NK-92 (cell line): ENCODE measurements at regions not wholly inside any gene's neighbourhood (a gene's known extent, or its start where the extent isn't known, plus 50 kb on each side); places are given as distances from the start of the nearest gene placed in this dataset.

ENCODE experiments used
- DNase-seq: peaks from one replicate; lab custom pipeline; 2025; ENCODE audit not compliant: unreplicated experiment; lab: John Stamatoyannopoulos, UW

DNA sequence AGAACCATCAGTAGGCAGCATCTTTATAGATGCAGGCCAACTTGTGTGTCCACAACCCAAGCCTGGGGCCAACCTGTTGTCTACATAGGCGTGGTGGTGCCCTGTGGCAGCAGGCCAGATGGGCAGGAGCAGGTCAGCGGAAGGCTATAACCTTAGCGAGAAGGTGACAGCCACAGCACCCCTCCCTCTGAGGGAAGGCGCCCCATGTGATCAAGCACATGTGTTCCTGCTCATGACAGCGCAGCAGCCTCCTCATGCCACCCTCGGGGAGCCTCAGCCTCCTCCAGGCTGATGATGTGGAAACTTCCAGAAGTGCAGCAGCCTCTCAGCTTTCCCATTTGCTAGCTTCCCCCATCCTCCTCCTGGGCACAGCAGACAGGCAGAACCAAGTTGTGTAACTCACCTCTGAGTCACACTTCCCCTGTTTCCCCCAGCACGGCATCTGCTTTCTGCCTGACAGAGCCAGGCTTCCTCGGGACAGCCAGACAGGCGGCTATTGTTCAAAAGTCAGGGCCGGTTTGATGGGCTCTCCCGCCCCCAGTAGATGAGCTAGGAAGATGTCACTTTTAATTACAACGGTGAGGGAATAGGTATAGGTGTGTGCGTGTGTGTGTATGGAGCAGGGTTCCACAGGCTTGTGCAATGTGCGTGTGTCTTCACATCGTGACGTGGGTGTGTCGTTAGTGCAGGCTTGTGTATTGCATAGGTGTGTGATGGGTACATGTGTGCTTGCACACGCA is 312.0 kb upstream of the ZMIZ1 start:
- DNase-seq, result no peak

DNA sequence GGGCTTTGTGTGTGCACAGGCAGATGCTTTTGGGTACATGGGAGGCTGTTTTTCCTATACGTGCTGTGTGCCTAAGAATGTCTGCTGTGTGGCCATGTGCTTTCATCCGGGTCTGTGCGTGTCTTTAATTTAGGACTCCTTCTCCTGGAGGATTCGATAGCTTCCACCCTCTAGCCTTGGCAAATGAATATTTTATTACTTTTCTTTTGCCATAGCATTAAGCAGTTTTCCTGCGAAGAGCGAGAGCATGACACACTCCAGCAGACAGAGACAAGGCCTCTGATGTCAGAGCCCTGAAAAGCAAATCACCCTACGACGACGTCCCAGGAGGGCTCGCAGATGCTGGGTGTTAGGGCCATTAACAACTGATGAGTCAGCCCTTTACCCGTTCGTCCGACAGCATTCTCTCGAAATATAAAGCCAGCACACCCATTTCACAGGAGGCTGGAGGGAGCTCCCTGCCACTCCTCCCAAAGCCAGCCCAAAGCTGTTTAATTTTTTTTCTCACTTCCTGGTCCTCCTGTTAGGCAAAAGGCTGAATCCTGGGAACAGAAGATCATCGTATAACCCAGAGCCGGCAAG is 311.3 kb upstream of the ZMIZ1 start:
- DNase-seq, result no peak

DNA sequence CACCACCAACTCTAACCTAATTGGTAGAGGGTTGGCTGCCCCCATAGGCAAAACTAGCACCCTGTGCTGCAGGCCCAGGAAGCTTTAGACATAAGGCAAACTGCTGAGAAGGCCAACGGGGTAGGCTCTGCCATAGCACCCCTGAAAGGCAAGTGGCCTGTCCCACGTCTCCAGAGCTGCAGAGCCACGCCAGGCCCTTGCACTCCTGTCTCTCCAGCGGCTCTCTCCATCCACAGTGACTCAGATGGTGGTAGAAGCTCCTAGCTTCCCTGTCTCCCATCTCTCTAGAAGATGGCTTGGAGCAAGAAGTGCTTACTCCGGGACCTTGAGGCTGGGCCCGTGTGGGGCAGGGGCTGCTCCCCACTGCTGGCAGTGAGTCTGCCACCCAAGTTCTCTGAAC is 310.6 kb upstream of the ZMIZ1 start:
- no peak for DNase-seq

DNA sequence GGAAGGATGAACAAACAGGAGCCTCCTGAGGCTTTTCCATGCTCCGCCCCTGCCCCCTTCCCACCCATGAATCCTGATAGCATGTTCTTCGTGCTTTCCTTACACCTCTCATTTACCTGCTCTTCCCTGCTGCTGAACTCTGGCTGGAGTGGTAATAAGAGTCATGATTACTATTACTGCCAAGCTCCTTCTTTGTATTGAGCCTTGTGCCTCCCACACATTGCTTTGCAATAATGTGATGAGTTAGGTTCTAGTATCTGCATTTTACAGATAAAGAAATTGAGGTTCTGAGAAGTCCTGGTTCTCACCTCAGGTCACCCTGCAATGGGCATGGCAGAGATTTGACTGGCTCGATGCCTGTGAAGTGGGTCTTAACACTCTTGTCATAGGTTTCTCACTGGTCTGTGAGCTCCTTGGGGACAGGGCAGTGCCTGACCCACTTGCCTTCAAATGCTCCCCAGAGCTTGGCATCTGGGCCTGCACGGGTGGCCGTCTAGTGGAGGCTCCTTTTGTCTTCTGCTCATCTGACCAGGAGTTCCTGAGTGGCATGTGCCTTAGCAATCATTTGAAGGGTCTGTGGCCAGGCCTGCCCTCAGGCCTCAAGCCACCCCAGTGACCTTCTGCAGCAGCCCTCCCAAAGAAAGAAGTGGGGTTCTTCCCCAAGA is 309.2 kb upstream of the ZMIZ1 start:
- no peak for DNase-seq

DNA sequence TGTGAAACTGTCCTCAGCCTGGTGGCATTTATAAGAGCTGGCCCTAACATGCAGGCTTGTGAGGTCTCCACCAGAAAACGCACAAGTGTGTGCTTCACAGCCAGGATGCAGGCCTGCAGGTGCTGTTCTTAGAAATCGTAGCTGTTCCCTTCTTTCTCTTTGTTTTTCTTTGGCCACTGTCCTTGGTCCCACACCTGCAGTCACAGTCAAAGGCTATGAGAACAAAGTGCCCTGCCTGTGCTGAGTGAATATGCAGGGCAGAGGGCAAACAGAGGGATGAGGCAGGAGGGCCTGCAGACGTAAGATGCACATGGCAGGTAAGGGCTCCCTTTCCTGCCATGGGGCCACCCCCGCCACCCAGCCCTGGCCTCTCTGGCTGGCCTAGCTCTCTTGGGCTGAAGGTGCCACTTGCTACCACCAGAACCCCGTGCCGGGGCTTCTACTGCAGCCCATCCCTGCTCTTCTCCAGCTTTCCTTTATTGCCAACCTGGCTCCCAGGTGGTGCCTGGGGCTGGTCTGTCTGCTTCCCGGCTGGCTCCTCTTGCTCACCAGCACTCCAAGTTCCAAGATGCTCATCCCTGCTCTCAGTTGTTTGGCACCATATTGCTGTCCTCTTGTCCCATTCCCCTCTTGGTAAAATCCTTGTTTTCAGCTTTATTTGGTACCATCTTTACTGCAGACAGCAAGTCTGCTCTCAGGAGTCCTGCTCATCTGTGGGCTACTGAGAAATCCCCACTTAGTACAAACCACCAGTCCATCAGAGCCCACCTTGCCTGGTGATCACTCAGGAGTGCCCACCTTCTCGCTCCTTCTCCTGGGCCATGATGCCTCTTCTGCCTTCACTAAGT is 308.1 kb upstream of the ZMIZ1 start:
- DNase-seq, result no peak

DNA sequence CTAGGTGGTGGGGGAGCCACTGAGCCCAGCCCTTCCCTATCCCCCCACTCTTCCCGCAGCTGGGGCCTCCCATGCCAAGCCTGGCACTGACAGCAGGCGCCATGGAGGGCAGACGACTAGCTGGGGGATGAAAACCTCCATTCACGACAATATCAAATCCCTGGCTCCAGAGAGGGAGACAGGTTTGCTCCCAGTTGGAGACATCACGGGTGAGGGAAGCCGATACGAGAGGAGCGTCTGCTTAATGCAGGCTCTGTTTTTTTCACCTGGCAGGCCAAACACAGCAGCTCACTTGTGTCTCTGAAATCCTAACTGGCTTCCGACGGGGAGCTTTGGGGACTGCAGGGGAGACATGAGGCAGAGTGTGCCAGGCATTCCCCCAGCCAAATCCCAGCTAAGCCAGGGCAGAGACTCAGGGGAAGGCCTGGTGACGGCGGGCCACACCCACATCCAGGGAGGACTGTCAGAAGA is 307.4 kb upstream of the ZMIZ1 start:
- no peak for DNase-seq

DNA sequence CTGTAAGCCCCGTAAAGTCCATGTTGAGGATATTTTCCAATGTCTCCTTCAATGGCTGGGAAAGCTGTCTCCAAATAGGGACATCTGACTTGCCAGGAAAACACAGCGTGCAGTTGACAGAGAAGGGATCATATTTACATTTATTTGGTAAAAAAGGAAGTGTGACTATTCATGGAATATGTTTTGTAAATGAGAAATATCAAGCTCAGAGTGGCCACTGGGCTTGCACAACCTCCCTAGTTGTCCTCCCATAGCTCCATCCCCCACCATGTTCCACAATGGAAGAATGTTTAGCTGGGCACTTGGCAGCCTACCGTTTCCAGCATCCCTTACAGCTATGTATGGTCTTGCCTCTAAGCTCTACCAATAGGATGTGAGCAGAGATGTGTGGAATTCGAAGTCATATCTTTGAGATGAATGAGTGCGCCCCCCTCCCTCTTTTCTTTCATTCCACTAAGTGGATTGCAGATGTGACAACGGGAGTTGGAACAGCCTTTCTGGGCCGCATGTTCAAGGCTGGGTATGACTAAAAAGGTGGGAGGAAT is 306.6 kb upstream of the ZMIZ1 start:
- DNase-seq, result no peak

DNA sequence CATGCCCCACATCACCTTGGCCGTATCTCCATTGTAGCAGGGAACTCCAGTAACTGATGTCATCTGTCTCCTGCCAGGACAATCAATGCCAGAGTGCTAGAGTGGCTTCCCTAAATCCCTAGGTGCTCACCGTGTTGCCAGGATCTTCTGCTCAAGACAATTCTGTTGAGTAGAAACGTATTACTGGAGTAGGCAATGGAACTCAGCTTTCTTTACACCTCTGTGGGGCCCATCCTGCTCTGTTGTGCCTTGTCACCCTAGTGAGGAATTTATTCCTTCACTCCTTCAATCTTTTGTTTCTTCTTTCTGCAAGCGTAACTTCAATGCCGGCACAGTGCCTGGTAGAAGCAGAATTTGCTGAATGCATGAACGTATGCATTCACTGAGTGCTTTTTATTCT is 305.5 kb upstream of the ZMIZ1 start:
- no peak for DNase-seq

DNA sequence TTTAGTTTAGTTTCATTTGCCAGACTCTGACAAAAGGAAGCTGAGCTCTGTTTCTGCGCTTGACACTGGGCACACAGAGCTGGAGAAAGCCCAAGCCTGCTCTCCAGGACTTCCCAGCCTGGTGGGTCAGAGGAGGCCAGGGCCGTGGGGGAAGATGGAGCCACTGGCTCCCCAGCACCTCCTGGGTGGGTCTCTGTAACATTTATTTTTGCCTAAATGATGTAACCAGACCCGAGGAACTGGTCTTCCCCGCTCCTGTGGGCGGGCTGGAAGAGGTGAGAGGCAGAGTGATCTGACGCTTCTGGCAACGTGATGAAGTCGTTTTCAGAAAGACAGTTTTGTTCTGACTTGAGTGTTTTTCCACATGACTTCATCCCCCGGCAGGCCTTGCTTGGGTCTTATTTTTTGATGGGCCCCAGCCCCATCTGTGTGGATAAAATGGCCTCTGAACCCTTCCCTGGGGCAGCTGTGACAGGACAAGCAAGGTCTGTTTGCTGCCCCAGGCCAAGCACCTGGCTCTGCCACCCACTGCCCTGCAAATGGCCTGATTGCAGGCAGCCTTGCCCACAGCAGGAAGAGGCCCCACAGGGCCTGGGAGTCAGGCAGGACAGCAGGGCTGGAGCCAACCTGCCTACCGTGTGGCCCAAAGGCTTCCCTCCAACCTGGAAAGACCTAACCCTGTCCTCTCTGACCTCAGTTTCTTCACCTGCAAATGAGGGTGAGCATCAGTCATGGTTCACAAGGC is 304.9 kb upstream of the ZMIZ1 start:
- DNase-seq, result no peak

DNA sequence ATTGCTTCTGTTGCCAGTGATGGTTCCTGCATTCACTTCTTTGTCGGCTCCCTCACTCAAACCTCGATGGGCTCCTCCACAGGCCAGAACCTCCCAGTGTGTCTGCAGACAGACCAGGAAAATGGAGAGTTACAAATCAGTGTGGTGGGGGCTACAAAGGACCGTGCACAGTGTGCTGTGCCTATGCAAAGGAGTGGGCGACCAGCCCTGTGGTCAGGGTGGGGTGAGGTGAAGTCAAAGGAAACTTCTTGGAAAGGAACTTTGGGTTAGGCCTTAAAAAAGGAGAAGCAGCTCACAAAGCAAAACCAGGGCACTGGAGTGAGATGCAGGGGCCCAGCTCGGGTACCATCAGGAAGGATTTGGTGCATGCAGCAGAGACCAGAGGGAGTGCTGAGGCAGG is 304.3 kb upstream of the ZMIZ1 start:
- no peak for DNase-seq

DNA sequence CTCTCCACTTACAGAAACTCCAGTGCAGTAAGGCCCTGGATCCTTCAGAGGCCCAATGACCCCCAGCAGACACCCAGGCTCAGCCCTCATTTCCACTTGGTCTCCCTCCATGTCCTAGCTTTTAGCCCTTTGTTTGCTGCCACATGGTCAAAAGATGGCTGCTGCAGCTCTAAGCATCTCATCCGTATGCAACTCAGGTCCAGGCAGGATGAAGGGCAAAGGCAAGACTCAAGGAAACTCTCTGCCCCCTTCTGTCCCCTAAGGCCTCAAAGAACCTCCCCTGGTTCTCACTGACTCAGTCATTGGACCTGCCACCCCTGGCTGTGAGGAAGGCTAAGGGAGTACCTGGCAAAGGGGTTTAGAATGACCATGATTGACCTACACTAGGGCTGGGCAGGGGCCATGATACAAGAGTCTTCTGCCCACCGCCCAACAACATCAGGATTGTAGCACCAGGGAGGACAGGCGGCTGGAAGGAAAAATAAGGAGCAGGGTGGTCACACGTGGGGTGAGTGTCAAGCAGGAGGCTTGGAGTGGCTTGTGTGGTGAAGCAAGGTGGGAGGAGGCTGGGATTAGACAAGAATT is 303.8 kb upstream of the ZMIZ1 start:
- DNase-seq, result no peak

DNA sequence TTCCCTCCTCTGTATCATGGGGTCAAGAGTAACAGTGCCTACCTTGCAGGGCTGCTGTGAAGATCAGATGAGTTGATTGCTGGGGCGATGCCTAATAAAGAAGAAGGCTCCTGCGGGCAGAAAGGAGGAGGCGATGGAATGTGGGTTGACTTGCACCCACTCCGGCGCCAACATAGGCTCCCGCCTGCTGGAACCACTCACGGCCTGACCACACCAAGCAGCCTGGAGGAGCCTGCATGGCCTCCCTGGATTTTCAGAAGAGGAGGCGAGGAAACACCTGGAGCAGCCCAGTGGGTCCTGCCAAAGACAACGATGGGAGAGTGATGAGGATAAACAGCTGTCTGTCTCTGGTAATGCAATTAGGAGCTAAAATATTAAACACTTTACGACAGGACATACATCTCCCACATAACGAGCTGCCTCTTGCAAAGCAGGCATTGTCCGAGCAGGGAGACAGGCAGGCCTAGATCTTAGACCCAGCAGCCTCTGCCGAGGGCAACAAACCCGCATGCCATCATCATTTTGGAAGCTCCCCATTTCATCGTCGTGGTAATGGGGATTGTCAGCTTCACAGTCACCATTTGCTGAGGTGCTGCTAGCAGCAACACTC is 302.9 kb upstream of the ZMIZ1 start:
- DNase-seq, result no peak

DNA sequence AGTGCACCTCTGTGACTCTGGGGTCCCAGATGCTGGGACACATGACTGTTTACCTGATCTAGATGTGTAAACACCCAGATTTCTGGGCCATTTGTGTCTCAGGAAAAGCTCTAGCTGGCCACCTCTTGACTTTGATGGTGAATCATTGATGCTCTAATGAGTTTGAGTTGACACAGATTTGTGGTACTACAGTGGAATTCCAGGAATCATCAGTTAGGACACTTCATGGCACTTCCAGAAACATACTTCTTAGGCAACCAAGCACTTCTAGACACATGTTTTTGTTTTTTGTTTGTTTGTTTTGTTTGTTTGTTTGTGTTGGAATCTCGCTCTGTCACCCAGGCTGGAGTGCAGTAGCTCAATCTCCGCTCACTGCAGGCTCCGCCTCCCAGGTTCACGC is 302.2 kb upstream of the ZMIZ1 start:
- DNase-seq, result no peak

DNA sequence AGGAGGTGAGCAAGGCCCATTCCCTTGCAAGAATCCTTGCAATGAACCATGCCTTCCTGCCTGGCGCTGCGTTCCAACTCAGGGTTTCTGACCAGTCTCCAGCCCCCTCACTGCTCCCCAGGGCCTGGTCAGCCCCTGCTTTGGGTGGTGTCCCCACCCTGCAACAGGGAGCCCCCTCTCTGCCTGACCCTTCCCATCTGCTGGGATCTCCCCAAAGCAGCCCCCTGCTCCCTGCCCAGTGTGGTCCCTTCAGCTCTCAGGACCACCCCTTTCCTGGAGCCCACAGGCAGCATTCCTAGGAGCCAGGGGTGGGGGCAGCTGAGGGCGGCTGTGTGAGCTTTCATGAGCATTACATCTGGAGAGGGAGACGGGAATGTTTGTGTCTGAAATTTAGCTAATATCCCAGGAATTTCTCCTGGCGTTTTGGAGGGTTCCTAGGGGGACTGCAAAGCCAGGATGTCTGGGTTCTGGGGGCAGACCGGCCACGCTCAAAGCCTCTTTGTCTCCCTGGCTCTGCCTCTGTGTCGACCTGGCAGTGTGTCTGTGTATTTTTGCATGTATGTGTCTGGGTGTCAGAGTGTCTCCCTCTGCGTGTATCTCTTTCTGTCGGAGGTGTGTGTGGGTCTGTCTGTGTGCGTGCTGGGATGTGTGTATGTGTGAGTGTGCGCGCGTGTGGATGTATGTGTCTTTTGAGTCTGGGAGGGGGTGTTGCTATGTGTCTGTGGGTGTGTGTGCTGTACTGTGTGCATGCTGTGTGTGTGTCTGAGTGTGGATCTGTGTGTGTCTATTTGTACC is 300.5 kb upstream of the ZMIZ1 start:
- DNase-seq, result no peak

DNA sequence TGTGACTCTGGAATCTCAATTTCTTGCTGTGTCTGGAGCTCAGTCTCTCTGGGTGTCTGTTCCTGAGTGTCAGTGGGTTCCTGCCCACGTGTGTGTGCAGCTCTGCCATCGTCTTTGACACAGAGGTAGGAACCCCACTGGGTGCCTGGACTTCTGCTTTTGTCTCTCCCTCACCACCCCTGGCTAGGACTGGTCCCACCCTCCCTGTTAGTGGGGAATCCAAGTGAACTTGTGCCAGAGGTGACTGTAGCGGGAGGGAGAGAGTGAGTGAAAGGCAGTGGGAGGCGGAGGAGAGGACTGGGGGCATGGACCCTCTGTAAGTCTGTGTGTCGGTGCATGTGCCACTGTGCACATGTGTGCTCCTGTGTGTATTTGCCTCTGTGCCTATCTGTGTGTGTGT is 299.9 kb upstream of the ZMIZ1 start:
- no peak for DNase-seq

DNA sequence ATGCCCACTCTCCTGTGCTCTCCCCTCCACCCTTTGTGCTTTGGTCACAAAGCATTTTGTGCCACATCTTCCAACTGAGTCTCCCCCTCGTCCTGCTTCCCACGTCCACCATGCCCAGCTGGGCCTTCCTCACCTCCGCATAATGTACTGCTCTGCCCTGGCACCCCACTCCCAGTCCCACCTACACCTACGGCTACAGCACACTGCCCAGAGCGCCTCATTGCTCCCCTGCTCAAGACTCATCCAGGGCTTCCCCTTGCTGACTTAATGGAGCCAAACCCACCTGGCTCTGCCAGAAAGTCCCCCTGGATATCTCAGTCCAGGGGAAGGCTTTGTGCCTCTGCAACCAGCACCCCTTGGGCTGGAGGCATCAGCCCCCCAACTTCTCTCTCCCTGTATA is 299.2 kb upstream of the ZMIZ1 start:
- DNase-seq, result no peak

DNA sequence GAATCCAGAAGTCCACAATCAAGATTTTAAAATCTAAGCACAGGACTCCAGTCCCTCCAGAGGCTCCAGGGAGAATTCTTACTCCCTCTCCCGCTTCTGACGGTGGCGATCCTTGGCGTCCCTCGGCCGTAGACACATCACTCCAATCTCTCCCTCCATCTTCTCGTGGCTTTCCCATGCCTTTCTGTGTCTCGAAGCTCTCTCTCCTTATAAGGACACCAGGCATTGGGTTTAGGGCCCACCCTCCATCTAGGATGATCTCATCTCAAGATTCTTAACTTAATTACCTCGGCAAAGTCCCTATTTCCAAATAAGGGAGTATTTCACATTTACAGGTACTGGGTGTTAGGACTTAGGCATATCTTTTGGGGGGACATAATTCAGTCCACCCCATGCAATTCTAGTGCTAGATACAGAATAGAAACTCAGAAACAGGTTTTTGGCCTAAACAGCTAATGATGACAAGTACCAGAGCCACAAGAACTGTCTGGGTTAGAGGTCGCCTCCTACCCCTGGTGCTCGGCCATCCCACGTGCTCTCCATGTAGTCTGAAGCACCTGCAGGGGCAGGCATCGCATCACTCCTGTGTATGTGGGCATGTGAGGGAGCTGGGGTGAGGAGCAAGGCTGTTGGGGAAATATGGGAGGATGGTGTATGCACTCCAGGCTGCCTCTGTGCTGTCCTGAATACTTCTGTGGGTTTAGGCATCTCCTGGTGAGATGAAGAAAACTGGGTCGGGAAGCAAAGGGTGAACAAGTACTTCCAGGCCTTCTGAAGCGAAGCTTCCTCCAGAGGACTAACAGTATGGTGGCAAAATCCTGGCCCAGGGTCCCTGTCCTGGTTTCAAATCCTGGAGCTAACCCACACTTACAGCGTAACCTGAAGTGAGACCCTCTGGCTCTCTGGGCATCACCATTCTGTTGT is 298.3 kb upstream of the ZMIZ1 start:
- DNase-seq, result no peak

DNA sequence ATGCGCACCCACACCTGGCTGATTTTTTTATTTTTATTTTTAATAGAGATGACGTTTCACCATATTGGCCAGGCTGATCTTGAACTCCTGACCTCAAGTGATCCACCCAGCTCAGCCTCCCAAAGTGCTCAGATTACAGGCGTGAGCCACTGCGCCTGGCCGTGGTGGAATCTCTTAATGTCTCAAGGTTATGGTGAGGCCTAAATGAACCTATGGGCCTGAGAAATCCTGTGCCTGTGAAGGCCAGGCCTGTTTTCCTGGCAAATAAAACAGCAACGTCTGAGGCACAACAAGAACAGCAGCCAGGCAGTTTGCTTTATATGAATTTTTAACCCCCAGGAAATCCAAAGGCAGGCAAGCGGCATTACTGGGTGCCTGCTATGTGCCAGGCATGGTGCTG is 297.5 kb upstream of the ZMIZ1 start:
- no peak for DNase-seq
